HG03108 (cell line): ENCODE measurements at regions not wholly inside any gene's neighbourhood (a gene's known extent, or its start where the extent isn't known, plus 50 kb on each side); places are given as distances from the start of the nearest gene placed in this dataset.

Source experiments
- ATAC-seq: cut with Tn5 transposase; IDR thresholded peaks from one replicate; pipeline ENCODE4 v1.9.1; 2021; ENCODE audit warnings: moderate library complexity; ENCODE audit not compliant: unreplicated experiment

DNA sequence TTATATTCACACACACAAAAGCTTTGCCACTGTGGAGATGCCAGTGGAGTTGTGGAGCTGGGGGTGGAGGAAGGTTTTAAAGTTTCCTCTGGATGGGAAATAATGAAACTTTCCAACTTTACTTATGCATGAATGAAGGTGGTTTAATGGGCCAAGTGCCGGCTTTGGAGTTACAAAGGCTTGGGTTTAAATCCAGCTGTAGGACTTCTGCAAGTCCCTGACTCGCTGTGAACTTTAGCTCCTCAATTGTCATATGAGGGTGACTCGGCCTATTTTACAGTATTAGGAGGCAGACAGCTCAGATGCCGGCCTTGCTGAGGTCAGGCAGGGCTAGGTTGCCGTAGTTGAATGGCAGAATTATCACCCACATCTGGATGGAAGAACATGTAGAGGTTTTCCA is 415.8 kb upstream of the TRIB2 start:
- no peak for ATAC-seq

DNA sequence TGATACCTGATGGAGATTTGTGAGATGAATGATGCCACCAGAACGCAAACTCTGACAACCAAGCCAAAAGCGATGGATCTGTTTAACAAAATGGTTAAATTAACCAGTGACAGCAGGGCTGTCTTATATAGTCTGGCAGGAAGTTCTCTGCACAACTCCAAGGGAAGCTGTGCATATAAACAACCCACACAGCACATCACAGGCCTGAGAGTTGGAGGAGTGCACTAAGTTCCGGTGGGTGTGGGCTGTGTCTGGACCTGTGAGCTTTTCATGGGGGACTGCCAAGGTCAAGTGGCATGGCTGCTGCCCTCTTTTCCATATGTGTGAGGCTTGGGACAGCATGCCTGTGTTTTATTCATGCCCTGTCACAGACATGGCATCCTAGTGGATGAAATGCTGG is 414.6 kb upstream of the TRIB2 start:
- no peak for ATAC-seq

DNA sequence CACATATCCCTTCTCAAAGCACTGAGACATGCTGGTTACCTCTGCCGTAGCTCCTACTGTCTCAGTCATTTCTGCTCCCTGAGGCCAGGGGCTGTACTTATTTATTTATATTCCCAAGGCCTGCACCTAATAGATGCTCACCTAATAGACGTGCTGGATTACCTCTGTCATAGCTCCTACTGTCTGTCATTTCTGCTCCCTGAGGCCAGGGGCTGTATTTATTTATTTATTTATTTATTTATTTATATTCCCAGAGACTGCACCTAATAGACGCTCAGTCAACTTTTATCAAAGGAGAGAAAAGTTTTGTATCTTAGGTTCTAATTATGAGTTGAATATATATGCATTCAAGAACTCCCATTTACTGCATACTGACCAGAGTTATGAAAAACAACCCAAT is 414.0 kb upstream of the TRIB2 start:
- no peak for ATAC-seq

DNA sequence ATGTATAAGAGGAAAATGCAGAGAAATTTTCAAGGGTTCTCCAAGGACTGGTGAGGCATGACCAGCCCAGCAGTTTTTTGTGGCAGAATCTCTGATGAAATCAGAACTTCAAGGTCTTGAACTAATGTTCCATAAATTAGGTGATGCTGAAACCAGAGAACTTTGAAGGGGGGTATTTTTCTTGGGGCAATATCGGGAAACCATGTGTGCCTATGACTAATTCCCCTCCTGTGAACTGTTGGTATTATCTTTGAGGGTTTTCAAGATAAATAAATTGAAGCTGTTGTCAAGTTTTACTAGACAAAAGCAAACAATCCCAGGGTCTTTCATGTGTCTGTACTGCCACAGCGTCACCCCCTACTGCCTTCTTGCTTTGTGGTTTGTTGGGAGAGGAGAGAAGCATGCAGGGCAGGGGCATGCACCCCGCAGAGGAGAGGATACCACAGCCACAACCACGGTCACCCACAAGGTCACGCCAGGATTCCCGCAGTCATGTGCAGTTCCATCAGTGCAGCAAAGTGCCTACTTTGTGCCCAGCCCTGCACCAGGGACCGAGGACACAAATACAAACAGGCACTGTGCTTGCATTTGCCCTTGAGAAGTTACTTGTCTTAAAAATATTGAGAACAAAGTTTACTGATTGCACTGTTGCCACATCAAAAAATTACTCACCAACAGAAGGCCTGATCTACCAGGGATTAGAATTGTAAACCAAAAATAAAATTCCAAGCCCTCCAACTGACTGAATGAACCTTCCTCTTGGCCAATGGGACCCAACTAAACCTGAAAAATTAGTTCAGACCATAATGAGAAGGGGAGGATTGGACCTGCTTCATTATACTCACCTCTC is 413.3 kb upstream of the TRIB2 start:
- no peak for ATAC-seq

DNA sequence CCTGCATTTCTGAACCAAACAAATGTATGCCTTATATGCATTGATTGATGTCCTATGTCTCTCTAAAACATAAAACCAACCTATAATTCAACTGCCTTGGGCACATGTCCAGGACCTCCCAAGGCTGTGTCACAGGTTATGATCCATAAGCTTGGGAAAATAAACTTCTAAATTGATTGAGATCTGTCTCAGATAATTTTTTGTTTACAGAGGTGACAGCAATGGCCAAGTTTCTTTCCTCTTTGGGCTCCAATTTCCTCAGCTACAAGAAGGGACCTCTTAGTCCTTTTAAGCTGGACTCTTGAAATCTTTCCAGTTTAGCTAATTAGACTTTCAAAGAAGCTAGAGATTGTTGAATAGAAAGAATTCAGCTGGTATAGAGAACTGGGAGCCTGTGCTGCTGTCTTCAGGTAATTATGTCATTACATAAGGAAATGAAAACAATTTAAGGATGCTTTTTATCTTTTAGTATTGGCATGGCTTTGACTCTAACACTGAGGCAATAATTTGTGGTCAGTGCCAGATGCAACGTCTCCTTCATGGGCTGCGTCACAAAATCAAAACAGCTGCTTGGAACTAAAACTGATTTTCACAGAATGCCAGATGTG is 412.1 kb upstream of the TRIB2 start:
- no peak for ATAC-seq

DNA sequence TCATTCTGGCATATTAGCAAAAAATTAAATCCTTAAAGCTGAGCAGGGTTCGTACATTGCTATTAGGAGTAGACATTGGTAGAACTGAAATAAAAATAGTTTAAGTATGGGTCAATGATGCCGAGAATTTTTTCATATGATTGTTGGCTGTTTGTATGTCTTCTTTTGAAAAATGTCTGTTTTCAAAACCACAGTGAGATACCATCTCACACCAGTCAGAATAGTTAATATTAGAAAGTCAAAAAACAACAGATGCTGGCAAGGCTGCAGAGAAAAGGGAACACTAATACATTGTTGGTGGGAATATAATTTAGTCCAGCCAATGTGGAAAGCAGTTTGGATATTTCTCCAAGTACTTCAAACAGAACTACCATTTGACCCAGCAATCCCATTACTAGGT is 410.8 kb upstream of the TRIB2 start:
- ATAC-seq: no peak

DNA sequence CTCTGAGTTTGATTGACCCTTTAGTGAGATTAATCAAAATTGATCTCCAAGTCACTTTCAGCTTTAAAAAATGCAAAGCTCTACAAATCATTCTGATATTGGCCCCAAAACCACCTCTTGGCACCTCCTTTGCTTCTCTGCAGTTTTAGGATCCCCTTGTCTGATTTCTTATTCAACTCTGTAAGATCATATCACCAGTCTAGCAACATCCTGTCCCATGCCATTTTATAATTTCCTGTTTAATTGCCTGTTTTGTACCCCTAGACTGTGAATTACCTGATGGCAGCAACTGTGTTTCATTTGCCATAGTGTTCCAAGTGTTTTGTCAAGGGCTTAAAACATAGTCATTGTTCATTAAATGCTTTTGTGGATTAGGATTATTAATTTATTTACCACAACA is 406.3 kb upstream of the TRIB2 start:
- no peak for ATAC-seq

DNA sequence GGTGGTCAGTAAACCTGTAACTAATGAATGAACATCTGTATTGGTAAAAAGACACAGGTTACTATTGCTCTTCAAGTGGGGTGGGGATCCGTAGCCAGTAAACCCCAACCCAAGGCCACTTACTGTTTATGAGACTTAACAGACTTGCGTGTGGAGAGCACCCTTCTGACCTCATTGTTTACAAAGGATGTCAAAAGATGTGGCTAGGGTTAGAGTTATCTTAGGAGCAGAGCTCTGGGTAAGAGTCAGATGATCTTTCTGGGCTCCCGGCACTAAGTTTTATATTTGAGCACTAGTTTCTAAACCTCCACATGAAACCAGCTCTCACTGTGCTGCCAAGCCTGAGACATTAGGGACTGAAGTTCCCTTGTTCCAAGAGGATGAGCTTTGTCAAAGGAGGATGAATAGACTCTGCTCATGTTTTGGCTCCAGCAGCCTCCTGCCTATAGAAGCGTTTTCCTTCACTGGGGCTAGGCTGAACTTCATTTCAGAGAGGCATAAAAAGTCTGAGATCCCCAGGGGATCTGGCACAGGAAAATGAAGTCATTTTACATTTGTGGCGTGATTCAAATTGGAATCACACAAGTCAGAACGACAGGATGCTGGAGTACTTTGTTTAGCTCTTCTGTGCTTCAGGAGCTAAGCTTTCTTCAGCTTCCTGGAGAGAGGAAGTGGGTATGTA is 403.1 kb upstream of the TRIB2 start:
- no peak for ATAC-seq

DNA sequence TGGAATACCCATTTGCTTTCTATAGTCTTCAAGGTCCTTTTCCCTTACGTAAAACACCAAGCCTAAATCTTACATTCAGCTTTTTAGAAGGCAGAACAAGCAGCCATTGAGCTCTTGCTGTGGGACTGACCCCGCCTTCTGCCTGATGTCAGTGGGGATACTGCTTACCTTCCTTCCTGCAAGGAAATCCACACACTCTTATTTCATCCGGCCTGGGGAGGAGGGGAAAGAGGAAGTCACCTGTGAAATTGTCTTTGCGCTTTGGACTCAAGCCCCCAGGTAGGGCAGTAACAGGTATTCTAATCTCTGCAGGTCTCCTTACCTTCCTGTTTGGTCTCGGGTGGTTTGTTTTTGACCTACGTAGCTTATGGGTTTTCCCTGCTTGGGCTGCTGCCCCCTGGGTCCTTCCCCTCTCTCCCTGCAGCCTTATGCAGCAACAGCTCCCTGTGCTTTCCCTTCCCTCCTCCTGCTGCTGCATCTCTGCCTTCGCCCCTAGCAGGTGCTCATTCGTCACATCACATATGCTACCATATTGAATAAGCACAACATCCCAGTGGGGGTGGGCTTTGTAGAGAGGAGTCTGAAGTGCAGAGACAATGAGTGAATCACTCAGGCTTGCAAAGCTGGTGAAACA is 402.5 kb upstream of the TRIB2 start:
- no peak for ATAC-seq

DNA sequence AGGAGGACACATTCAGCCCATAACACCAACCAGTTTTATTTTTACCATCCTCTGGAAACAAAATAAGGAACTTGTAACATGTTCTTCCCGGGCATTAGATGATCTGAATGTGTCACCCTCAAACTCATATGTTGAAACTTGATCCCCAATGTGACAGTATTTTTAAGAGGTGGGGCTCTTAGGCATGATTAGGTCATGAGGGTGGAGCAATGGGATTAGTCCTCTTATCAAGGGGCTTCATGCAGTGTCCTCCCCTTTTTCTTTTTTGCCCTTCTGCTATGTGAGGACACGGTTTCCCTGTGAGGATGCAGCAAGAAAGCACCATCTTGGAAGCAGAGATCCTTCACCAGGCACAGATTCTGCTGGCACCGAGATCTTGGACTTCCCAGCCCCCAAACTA is 401.5 kb upstream of the TRIB2 start:
- ATAC-seq: no peak

DNA sequence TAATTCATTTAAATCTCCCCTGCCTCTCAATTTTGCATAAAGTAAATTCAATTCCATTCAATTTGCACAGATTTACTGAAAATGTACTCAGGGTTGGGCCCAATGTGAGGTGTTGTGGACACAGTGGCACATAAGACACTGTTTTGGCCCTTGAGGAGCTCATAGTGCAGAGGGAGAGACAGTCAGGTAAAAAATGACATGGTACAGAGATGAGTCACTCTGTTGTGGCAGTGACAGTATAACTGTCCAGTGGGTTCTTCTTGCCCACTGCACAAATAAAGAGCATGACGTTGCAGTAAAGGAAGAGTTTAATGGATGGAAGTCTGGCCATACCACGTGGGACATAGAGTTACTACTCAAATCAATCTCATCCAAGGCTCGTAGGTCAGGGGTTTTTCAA is 400.3 kb upstream of the TRIB2 start:
- ATAC-seq: no peak

DNA sequence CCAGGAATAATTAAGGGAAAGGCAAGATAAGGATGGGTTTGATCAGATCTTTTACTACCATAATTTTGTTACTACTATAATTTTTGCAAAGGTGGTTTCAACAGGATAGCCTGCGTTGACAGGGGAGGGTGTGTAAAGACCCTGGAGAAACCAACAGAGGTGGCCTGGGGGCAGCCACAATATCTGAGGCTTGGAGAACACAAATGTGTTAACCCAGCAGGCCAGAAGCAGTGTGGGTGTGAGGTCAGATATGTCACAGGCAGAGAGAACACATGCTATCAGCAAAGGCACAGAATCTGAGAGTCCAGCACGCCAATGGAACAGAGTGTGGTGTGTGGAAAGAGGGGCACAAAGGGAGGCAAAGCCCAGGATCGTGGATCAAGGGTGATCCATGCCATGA is 399.4 kb upstream of the TRIB2 start:
- no peak for ATAC-seq

DNA sequence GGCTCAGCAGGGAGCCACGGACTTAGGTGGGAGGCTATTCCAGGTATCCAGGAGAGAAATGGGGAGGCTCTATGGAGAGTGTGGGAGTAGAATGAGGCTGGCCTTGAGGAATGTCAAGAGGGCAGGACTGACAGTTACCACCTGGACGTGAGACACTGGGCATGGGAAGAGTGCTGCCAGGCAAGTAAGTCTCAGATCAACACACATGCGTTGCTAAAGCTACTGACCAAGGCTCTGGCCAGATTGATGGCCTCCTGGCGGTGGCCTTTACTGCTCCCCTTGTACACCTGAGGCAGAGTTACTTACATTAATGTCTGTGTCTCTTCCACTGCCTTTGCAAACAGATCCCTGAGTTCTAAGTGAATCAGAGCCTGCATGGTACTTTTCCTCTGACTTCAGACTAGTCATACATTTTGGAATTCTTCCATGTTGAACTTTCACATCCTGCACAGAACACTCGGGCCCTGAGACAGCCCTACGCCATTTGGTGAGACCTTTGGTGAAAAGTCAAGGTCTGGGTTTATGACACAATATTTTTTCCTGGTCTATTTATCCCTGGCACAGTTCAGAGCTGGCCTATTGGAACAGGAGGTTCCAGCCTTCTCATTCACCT is 398.8 kb upstream of the TRIB2 start:
- ATAC-seq: no peak

DNA sequence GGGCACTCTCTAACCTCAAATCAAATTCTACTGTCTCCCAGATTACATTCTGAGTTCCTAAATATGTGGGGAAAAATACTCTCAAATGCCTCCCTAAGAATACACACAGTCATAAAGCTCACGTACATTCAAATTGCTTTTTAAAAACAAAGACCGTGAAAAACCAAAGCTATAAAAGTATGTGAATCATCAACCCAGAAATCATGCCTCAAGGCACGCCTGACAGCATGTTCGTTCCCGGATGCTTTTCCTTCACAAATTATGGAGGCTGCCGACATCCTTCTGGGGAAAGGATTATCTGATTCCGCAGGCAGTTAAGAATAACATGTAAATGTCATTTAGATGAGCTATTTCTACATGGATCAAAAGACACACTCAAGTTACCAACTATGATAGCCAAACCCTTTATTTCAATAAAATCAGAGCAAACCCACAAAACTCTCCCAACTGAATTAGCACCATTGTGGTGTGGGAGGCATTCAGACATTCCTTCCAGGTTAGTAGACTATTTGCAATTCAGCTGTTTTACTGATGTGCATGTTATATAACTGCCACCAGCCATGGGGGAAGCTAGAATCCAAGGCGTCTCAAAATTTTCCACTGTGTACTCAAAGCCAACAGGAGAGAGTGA is 398.2 kb upstream of the TRIB2 start:
- no peak for ATAC-seq

DNA sequence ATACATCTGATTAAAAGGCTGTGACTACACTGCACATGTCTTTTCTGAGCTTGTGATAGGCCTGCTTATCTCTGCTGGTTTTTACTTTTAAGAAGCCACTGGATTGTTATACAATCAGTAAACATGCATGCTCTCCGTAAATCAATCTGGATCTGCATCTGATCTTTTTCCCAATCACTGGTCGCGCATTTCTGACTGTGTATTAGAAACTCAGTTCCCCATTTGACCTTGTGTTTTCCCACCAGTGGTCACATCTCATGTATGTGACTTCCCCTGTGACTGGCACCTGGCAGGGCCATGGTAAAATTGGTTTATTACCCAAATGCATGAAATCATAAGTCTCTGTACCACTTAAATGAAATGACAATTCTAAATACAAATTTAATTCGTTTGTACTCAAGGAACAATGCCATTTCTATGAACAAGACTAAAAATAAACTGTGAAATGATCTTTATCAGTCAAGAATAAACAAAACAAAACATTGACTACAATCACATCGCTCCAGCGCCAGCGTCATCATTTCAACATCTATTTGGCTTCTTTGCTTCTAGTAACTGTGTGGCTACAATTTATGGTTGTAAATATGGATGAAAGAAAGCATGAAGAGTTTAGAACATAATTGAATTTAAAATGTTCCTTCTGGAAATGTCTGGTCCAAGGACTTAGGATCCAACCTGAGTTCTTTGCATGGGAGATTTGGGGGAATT is 396.6 kb upstream of the TRIB2 start:
- ATAC-seq: no peak

DNA sequence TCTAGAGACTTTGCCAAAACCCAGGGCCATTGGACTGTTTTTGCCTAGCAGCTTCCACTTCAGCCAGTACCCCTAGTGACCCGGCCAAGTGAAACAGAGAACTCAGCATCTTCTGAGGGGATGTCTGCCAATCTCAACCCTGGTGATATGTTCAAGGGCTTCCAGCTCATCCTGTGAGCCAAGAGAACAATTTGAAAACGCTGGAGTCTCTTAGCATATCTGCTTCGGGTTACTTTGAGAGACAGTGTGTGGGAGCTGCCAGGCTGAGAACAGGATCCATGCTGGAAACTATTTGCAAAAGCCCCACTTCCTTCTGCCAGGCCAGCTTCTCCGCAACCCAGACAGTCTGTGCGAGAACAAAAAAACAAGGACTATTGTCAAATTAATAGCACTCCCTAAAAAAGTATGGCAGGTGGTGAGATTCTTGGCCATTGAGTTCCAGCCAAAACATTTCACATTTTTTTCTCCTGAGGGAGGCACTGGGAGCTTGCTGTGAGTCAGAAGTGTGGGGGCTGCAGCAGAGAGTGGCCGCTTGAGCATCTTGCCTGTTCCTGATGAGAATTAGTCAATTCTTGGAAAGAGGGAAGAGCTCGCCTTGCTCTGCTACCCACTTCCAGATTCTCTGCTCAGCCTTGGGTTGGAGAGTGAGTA is 395.6 kb upstream of the TRIB2 start:
- no peak for ATAC-seq

DNA sequence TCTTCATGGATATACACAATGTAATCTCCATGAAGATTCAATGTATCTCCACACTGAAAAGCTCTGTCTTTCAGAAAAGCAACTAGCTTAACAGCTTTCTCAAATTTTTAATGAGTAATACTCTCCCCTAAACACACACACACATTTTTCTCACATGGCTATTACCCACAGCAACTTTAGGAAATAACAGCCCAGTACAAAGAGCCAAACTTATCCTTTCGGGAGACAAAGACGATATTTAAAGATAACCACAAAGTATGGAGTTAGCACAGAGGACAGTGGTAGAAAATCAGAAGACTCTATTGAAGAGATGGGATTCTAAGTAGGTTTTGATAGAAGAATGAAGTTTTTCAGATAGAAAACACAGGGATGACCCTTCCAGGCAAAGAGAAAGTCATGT is 394.9 kb upstream of the TRIB2 start:
- no peak for ATAC-seq

DNA sequence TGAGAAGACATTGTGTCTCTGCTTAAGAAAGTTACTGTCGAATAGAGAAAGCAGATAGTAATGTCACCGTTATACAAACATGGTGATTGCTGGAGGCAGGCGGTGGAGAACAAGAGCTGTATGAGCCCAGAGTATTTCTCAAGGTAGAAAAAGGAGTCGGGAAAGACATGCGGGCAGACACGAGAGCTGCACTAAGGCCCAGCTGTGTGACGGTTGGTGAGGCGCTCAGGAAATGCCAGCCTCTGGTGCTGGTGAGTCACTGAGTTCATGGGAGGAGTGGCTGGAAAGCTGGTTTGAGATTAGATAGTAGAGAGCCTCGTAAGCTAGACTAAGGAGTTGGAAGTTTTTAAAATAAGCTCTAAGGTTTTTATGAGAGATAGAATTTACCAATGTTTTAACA is 390.9 kb upstream of the TRIB2 start:
- no peak for ATAC-seq

DNA sequence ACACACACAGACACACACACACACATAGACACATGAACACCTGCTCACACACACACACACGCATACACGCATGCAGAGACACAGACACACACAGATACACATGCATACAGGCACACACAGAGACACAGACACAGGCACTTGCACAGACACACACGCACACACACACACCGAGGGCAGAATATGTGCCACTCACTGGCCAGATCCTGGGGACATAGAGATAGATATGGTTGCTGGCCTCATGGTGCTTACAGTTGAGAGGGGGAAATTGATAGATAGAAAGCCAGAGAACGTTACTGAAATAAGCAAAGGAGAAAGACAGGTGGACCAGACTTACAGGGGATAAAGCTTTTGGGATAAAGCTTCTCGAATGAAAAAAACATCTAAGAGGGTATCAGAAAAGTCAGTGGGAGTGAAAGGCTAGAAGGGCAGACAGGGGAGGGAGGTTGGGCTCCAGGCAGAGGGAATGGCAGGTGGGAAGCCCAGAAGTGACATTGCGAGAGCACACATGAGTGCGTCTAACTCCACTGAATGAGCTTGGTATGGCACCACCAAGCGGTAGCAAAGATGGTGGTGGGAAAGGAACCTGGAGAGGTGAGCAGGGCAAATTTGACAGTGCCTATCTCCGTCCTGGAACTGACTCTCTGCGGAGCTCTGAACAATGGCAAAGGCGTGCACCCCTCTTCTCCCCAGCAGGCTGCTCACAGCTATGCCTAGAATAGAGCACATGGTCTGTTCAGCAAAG is 390.1 kb upstream of the TRIB2 start:
- ATAC-seq: no peak
